HEK293 (cell line): ENCODE measurements at regions not wholly inside any gene's neighbourhood (a gene's known extent, or its start where the extent isn't known, plus 50 kb on each side); places are given as distances from the start of the nearest gene placed in this dataset.

Experiments used
- CTCF ChIA-PET: fragments of 350-600 bp; formaldehyde crosslinking; extraction: SDS; loops from one replicate; lab custom pipeline; 2021; ENCODE audit warnings: antibody characterized with exemption; lab: Yijun Ruan, JAX
- POLR2A ChIA-PET: fragments of 300-600 bp; formaldehyde crosslinking; extraction: SDS; loops from one replicate; lab custom pipeline; 2020; ENCODE audit warnings: antibody characterized with exemption, inconsistent platforms; lab: Yijun Ruan, JAX
- H3K27ac ChIP-seq: fragments of 200-500 bp; sonication (Bioruptor generic); 2 replicates; pipeline ENCODE4 v1.5.1; 2014; ENCODE audit warnings: low read depth, low read length, control low read depth, inconsistent platforms; ENCODE audit errors: extremely low read depth
- H3K36me3 ChIP-seq, 2 experiments: fragments of 200-500 bp in 1 of 2; sonication (Bioruptor generic) in 1 of 2; 1 replicate in 1 of 2; 2 replicates in 1 of 2; pipeline ENCODE4 v1.5.1; 2014 to 2017; ENCODE audit warnings: inconsistent platforms in 2 of 2, low read length in 2 of 2; ENCODE audit not compliant: control insufficient read depth in 2 of 2, insufficient read depth in 1 of 2
- H3K4me1 ChIP-seq: fragments of 200-500 bp; sonication (Bioruptor generic); 2 replicates; pipeline ENCODE4 v1.5.1; 2014; ENCODE audit warnings: mild to moderate bottlenecking, low read length, inconsistent platforms; ENCODE audit not compliant: control insufficient read depth, insufficient read depth
- H3K4me3 ChIP-seq: 2 replicates; pipeline ENCODE4 v1.5.1; 2011; ENCODE audit warnings: low read depth, mild to moderate bottlenecking, control low read depth, low read length, moderate library complexity
- H3K9me3 ChIP-seq: fragments of 200-500 bp; sonication (Bioruptor generic); 2 replicates; pipeline ENCODE4 v1.5.1; 2014; ENCODE audit warnings: low read depth, low read length, inconsistent platforms; ENCODE audit not compliant: control insufficient read depth, insufficient read depth
- BCL11B ChIP-seq: fragments of 450-650 bp; formaldehyde crosslinking; IDR thresholded peaks from 2 replicates; pipeline ENCODE4 v1.5.1; 2016; ENCODE audit warnings: low read depth, missing biosample characterization, missing genetic modification characterization
- HOXA7 ChIP-seq: sonication (generic); formaldehyde crosslinking; IDR thresholded peaks from 2 replicates; pipeline ENCODE4 v1.8.1; 2022; ENCODE audit warnings: missing genetic modification reagents, borderline replicate concordance
- INSM2 ChIP-seq: fragments of 450-650 bp; formaldehyde crosslinking; IDR thresholded peaks from 2 replicates; pipeline ENCODE4 v1.5.1; 2016; ENCODE audit warnings: missing biosample characterization, missing genetic modification characterization
- KLF17 ChIP-seq: fragments of 450-650 bp; formaldehyde crosslinking; IDR thresholded peaks from 2 replicates; pipeline ENCODE4 v1.5.1; 2016; ENCODE audit warnings: missing biosample characterization, missing genetic modification characterization
- OVOL3 ChIP-seq: fragments of 450-650 bp; formaldehyde crosslinking; IDR thresholded peaks from 2 replicates; pipeline ENCODE4 v1.5.1; 2016; ENCODE audit warnings: missing biosample characterization, missing genetic modification characterization
- PATZ1 ChIP-seq: fragments of 450-650 bp; formaldehyde crosslinking; IDR thresholded peaks from 2 replicates; pipeline ENCODE4 v1.5.1; 2016; ENCODE audit warnings: missing biosample characterization, missing genetic modification characterization
- PRDM10 ChIP-seq: fragments of 450-650 bp; formaldehyde crosslinking; IDR thresholded peaks from 2 replicates; pipeline ENCODE4 v1.5.1; 2016; ENCODE audit warnings: missing biosample characterization, missing genetic modification characterization
- ZFP37 ChIP-seq: fragments of 450-650 bp; formaldehyde crosslinking; IDR thresholded peaks from 2 replicates; pipeline ENCODE4 v1.5.1; 2016; ENCODE audit warnings: missing biosample characterization, missing genetic modification characterization
- ZNF157 ChIP-seq: fragments of 450-650 bp; formaldehyde crosslinking; IDR thresholded peaks from 2 replicates; pipeline ENCODE4 v1.5.1; 2016; ENCODE audit warnings: missing biosample characterization, missing genetic modification characterization
- ZNF2 ChIP-seq: fragments of 450-650 bp; formaldehyde crosslinking; IDR thresholded peaks from 2 replicates; pipeline ENCODE4 v1.5.1; 2016; ENCODE audit warnings: missing biosample characterization, missing genetic modification characterization
- ZNF488 ChIP-seq: fragments of 450-650 bp; formaldehyde crosslinking; IDR thresholded peaks from 2 replicates; pipeline ENCODE4 v1.5.1; 2016; ENCODE audit warnings: missing biosample characterization, missing genetic modification characterization
- ZNF529 ChIP-seq: fragments of 450-650 bp; formaldehyde crosslinking; IDR thresholded peaks from 2 replicates; pipeline ENCODE4 v1.5.1; 2017; ENCODE audit warnings: missing genetic modification characterization, missing biosample characterization; ENCODE audit not compliant: insufficient replicate concordance
- ZNF530 ChIP-seq: fragments of 450-650 bp; formaldehyde crosslinking; IDR thresholded peaks from 2 replicates; pipeline ENCODE4 v1.5.1; 2016; ENCODE audit warnings: low read depth, missing biosample characterization, missing genetic modification characterization
- ZNF571 ChIP-seq: fragments of 450-650 bp; formaldehyde crosslinking; IDR thresholded peaks from 2 replicates; pipeline ENCODE4 v1.5.0; 2017; ENCODE audit warnings: missing biosample characterization, missing genetic modification characterization
- ZNF600 ChIP-seq: fragments of 450-650 bp; formaldehyde crosslinking; IDR thresholded peaks from 2 replicates; pipeline ENCODE4 v1.5.1; 2016; ENCODE audit warnings: missing biosample characterization, missing genetic modification characterization
- ZNF623 ChIP-seq: fragments of 450-650 bp; formaldehyde crosslinking; IDR thresholded peaks from 2 replicates; pipeline ENCODE4 v1.5.1; 2016; ENCODE audit warnings: missing biosample characterization, missing genetic modification characterization
- ZNF624 ChIP-seq: fragments of 450-650 bp; formaldehyde crosslinking; IDR thresholded peaks from 2 replicates; pipeline ENCODE4 v1.5.1; 2017; ENCODE audit warnings: missing biosample characterization, missing genetic modification characterization
- ZNF629 ChIP-seq: fragments of 450-650 bp; formaldehyde crosslinking; IDR thresholded peaks from 2 replicates; pipeline ENCODE4 v1.5.1; 2017; ENCODE audit warnings: missing biosample characterization, missing genetic modification characterization
- ZNF664 ChIP-seq: fragments of 450-650 bp; formaldehyde crosslinking; IDR thresholded peaks from 2 replicates; pipeline ENCODE4 v1.5.1; 2016; ENCODE audit warnings: missing biosample characterization, missing genetic modification characterization
- ZNF747 ChIP-seq: fragments of 450-650 bp; formaldehyde crosslinking; IDR thresholded peaks from 2 replicates; pipeline ENCODE4 v1.5.1; 2016; ENCODE audit warnings: missing biosample characterization, missing genetic modification characterization
- ZNF76 ChIP-seq: fragments of 450-650 bp; formaldehyde crosslinking; IDR thresholded peaks from 2 replicates; pipeline ENCODE4; 2016; ENCODE audit warnings: low read depth, missing biosample characterization, missing genetic modification characterization, borderline replicate concordance
- ZNF785 ChIP-seq: fragments of 450-650 bp; formaldehyde crosslinking; IDR thresholded peaks from 2 replicates; pipeline ENCODE4 v1.5.1; 2016; ENCODE audit warnings: missing biosample characterization, missing genetic modification characterization

GRCh38 chr5:117486879-117487391 lies 912.3 kb upstream of the SEMA6A start (continued):
- no peak for TF ChIP-seq PRDM10 (tag by site-specific recombination)
- TF ChIP-seq ZNF157: no peak
- TF ChIP-seq ZNF664 (tag by site-specific recombination): no peak
- TF ChIP-seq PATZ1 (tag by site-specific recombination): no peak
- TF ChIP-seq ZNF623 (tag by site-specific recombination): no peak

GRCh38 chr5:117486261-117486660 lies 911.6 kb upstream of the SEMA6A start:
- POLR2A ChIA-PET: no interaction called here
- H3K27ac ChIP-seq: no peak overlapping the region
- no peaks in the 10 kb centered on the region for H3K9me3 ChIP-seq
- CTCF ChIA-PET: interaction anchor here (0.6 to 2.1 kb wide), 2 partner anchors 11 to 31 kb away, joined by 3 to 7 read pairs; no protein-coding TSS in a partner anchor
- H3K4me1 ChIP-seq: peaks cover 13% of the 10 kb centered on the region
- no peaks in the 10 kb centered on the region for H3K36me3 ChIP-seq
- H3K4me3 ChIP-seq: no peak overlapping the region
- TF ChIP-seq ZNF2 (tag by site-specific recombination) (no peak), ZNF600 (tag by site-specific recombination) (no peak), ZNF629 (no peak), ZNF530 (no peak), HOXA7 (CRISPR knock-in tag) (no peak), INSM2 (tag by site-specific recombination) (no peak), OVOL3 (tag by site-specific recombination) (no peak), ZNF571 (tag by site-specific recombination) (no peak), ZNF488 (no peak), ZNF624 (no peak), ZNF747 (no peak), ZFP37 (tag by site-specific recombination) (no peak), ZNF785 (tag by site-specific recombination) (no peak), KLF17 (tag by site-specific recombination) (no peak), ZNF529 (tag by site-specific recombination) (no peak), BCL11B (tag by site-specific recombination) (no peak), ZNF76 (tag by site-specific recombination) (no peak)
